Neural cell (in vitro differentiated cells): ENCODE measurements at regions not wholly inside any gene's neighbourhood (a gene's known extent, or its start where the extent isn't known, plus 50 kb on each side); places are given as distances from the start of the nearest gene placed in this dataset.

Source experiments
- TAF1 ChIP-seq: IDR thresholded peaks from 2 replicates; pipeline ENCODE4 v1.6.1; 2012; ENCODE audit warnings: low read depth
- TF ChIP-seq, protein P1 (sequence below): fragments of 450-650 bp; IDR thresholded peaks from 2 replicates; pipeline ENCODE4 v1.5.1; 2014; ENCODE audit warnings: antibody characterized with exemption, mild to moderate bottlenecking, moderate library complexity; ENCODE audit not compliant: poor library complexity, severe bottlenecking

DNA sequence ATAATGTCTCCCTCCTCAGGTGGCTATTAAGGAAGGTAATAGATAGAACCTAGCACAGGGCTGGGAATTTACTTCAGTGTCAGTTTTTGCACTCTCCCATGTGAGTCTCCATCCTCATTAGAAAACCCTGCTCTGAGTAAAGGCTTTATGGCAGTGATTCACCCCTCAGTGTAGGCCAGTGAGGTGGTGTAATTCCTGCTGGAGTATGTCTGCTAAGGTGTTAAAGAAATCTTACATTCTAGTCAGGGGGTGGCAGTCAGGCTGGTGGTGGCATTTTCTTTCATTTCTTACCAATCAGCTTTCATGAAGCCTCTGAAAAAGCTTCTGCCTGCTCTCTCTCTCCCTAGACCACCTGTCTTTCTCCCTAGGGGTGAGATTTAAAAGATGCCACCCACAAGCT lies 138.8 kb upstream of the CCL2 start:
- TF ChIP-seq, protein P1, sequence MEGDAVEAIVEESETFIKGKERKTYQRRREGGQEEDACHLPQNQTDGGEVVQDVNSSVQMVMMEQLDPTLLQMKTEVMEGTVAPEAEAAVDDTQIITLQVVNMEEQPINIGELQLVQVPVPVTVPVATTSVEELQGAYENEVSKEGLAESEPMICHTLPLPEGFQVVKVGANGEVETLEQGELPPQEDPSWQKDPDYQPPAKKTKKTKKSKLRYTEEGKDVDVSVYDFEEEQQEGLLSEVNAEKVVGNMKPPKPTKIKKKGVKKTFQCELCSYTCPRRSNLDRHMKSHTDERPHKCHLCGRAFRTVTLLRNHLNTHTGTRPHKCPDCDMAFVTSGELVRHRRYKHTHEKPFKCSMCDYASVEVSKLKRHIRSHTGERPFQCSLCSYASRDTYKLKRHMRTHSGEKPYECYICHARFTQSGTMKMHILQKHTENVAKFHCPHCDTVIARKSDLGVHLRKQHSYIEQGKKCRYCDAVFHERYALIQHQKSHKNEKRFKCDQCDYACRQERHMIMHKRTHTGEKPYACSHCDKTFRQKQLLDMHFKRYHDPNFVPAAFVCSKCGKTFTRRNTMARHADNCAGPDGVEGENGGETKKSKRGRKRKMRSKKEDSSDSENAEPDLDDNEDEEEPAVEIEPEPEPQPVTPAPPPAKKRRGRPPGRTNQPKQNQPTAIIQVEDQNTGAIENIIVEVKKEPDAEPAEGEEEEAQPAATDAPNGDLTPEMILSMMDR: no peak
- TF ChIP-seq TAF1: no peak
